Activated CD4-positive, alpha-beta T cell treated with anti-CD3 and anti-CD28 coated beads, Interleukin-2, Interleukin-6, amounts not matched to agents 100 ng/mL and 50 ng/mL, durations not matched to agents 16 hours and 8 hours (primary cell): ENCODE measurements at regions not wholly inside any gene's neighbourhood (a gene's known extent, or its start where the extent isn't known, plus 50 kb on each side); places are given as distances from the start of the nearest gene placed in this dataset.
"Not testable (repeated sequence)": the region's sequence is repeated elsewhere in the genome, so short reads cannot be mapped to it uniquely, and the experiment has no call there.

Experiments used
- DNase-seq: peaks from one replicate; pipeline ENCODE4 v3.0.0-alpha.2; 2020

DNA sequence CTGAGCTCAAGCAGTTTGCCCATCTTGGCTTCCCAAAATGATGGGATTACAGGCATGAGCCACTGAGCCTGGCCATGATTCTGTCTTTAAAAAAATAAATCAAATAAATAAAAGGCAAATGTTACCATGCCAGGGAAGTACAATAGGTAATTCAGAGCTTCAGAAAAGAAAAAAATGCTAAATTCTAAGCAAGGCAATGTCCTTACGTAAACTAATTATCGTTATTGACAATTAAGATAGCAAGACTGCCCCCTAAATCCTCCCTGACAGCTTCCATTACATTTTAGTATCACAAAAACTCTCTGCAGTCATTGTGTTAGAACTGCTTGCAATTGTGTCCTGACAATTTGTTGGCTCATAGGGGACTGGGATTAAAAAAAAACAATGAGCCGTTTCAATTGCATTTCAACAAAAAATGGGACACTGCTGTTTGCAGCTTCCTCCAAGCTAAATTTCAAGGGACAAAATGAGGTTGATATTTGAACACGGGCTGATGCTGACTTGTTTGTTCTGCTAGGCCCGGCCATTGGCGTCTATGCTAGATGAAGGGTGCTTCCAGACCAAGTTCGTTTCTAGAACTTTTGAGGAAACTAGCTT is 88.9 kb downstream of the MOGAT1 start:
- no peak for DNase-seq

DNA sequence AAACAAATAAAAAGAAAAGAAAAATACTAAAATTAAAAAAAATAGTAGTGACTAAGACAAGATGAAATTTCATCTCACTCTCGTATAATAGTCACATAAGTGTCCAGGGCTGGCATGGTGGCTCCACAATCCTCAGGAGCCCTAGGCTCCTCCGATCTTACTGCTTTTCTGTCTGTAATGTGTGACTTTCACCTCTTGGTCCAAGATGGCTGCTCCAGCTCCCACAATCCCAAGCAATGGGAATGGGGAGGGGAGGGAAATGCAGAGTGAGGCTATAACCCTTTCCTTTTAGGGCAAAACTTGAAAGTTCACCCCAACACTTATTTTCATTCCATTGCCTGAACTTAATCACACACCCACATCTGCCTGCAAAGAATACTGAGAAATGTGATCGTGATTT is 90.4 kb downstream of the MOGAT1 start:
- no peak for DNase-seq

- no peak for DNase-seq
Observed at GRCh38 chr2:222762342-222762741, 90.9 kb downstream of the MOGAT1 start.

GRCh38 chr2:222765883-222766282 is 94.4 kb downstream of the MOGAT1 start:
- DNase-seq, result not testable (repeated sequence)

- not testable (repeated sequence) for DNase-seq
Observed at GRCh38 chr2:222768019-222768418, 92.8 kb upstream of the ACSL3 start.

DNA sequence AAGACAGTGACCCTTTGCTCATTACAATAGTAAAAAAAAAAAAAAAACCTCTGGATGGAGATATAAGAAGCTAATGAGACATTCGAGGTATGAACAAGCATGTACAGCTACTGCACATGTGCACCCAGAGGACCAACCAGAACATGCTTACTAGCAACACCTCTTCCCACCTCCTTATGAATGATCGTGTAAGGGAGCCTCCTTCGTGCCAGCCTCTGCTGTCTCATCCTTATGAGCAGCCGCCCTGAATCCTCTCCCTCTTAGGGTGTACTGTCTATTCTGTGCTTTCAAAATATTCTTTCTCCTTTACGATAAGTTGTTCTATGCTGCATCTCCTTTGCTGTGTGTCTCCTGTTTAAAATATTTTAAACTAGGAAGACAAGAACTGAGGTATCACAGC is 91.4 kb upstream of the ACSL3 start:
- no peak for DNase-seq

DNA sequence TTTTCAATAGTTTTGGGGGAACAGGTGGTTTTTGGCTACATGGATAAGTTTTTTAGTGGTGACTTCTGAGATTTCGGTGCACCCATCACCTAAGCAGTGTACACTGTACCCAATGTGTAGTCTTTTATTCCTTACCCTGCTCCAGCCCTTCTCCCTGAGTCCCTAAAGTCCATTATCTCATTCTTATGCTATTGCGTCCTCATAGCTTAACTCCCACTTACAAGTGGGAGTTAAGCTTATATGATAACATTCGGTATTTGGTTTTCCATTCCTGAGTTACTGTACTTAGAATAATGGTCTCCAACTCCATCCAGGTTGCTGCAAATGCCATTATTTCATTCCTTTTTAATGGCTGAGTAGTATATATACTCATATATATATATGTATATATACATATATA is 90.9 kb upstream of the ACSL3 start:
- DNase-seq, result no peak

GRCh38 chr2:222771832-222772231 is 89.0 kb upstream of the ACSL3 start:
- no peak for DNase-seq

- DNase-seq, result no peak
Observed at GRCh38 chr2:222774941-222775340, 85.9 kb upstream of the ACSL3 start.

- no peak for DNase-seq
Observed at GRCh38 chr2:222776792-222777191, 84.0 kb upstream of the ACSL3 start.

DNA sequence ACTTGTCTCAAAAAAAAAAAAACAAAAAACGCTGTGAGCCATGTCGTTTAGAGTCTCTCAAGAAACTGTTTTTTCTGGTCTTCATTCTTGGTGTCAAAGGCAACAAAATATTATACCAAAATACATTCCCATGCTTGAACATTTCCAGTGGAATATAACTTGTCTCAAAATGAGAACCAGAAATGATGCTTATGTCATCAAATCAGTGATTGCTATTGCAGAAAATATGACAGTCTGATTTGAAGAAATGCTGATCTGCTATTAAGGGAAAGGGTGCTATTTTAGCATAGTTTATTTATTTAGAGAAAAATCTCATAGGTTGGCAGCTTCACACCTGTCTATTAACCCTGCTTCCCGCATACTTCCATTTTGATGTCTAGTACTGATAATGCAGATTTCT is 82.4 kb upstream of the ACSL3 start:
- DNase-seq, result no peak

DNA sequence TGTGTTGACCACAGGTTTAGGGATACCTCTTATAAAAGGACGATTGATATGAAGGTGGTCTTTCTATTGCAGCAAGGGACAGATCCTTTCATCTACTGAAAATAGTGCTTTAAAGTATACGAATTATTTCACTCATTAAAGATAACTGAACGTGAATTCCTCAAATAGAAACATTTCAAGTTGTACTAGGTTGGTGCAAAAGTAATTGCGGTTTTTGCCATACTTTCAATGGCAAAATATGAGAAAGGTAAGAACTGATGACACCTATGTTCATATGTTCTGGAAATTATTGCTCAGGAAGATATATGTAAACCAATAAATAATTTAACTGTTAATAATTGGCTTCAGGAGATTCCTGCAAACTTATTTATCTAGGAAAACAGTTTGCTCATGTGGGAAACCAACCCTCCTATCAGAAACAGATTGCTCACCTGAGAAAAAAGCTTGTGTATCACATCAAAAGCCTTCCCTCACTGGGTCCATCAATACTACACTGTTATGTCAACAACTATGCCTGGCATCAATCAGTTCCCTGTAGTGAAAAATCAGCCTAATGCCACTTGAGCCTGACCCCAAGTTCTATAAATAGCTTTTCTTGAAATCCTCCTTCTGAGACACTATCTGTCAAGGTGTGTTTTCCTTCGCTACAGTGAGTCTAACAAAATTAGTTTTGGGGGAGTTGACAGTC is 81.5 kb upstream of the ACSL3 start:
- DNase-seq, result no peak

DNA sequence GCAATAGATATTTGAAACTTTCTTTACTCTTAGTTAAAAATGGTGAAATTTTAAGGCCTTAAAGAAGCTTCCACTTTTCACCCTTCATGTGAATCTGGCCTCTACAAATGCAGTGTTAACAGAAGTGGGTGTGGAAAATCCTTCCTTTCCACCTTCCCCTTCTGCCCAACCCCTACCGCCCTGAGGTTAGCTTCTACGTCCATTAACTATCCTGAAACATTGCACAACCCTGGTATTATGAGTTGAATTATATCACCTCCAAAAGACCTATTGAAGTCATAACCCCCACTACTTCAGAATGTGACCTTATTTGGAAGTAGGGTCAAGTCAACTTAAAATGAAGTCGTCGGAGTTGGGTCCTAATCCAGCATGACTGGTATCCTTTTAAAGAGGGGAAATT is 80.8 kb upstream of the ACSL3 start:
- DNase-seq, result no peak

DNA sequence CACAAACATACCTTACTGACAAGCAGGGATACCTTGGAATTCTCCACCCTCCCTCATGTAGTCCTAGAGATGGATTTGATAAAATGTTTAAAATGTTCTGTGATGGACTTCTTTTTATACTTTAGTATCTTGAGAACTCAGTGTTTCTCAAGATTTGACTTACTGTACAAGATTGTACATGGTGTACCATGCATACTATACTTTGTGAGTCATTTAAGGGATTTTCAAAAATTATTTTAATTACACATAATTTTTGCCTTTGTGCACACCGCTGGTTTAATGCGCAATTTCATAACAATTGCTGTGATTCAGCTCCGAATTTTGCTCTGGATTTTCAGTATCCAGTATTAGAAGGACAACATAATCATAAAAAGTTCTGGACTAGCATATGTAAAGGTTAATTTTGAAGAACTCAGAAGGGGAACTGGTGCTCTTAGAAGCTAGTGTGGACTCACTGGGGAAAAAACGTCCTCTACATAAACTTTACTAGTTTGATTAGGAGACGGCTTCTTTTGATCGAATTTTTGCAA is 78.6 kb upstream of the ACSL3 start:
- DNase-seq, result no peak

GRCh38 chr2:222783592-222783991 is 77.2 kb upstream of the ACSL3 start:
- no peak for DNase-seq

GRCh38 chr2:222790932-222791331 is 69.9 kb upstream of the ACSL3 start:
- DNase-seq, result no peak

GRCh38 chr2:222792001-222792611 is 68.7 kb upstream of the ACSL3 start:
- DNase-seq, result no peak

DNA sequence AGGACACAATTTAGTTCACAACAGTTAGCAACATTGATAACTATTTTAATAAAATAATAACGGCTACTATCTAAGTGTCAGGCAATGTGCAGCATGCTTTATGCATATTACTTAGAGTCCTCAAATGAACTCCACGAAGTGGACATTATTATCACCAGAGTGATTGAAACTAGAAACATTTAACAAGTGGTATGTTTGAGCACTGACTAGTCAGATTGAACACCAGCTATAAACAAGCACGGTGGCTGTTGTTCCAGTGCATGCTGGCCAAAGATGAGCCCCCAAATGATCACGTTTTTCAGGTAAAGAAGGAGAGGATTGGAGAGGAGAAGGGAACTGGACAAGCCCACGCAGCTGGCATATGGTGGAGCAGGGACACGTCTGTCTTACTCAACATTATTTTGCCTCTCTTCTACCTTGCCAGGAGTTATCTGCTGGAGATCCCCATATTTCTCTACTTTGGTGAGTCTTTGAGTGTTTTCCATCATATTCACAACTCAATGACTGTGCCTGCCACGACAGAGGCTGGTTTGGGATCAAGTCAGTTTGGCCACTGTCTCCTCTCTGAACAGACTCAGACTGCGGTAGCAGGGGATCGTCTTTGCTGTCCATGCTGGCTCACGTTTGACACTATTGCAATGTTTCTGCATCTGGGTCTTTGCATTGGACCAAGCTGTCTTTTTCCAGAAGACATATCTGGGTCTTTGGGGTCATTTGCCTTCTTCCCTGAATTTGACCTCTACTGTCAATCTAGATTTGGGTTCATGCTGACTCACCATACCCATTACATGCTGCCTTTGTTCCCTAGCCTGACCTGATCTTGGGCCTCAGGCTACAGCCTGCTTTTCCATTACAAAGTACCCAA is 66.0 kb upstream of the ACSL3 start:
- DNase-seq, result no peak

DNA sequence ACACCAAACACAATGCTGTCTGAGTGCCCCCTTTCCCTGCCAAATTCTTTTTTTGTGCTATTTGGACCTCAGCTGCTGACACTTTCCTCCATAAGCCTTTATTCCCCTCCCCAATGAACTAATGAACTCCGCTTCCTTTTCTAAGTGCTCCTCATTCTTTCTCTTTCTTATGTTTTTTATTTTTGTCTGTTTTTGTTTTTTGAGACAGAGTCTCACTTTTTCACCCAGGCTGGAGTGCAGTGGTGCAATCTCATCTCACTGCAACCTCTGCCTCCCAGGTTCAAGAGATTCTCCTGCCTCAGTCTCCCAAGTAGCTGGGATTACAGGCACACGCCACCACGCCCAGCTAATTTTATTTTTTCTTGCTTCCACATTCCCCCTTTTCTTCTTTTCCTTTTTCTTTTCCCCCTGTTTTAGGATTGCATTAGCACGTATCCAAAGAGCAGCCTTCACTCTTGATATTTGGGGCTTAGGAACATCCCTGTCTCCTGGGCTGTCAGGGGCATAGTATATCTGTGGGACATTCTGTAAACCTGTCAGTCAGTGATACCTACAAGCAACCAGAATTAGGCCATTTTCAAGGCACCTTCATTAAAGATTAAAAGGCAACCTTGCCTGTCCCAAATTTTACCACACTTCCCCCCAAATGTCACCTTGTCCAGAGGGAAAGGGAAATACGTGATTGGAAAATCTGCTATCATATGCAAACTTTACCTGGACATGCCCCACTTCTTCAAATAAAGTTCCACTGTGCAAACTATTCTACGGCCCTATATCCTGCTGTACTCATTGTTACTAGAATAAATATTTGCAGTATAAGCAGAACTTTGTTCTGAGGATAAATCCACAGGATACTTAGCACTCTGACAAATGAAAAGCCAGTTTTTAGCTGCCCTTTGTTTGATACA is 65.1 kb upstream of the ACSL3 start:
- no peak for DNase-seq

GRCh38 chr2:222796413-222797103 is 64.3 kb upstream of the ACSL3 start:
- no peak for DNase-seq

GRCh38 chr2:222797261-222797660 is 63.6 kb upstream of the ACSL3 start:
- DNase-seq, result peak; percentile 12

DNA sequence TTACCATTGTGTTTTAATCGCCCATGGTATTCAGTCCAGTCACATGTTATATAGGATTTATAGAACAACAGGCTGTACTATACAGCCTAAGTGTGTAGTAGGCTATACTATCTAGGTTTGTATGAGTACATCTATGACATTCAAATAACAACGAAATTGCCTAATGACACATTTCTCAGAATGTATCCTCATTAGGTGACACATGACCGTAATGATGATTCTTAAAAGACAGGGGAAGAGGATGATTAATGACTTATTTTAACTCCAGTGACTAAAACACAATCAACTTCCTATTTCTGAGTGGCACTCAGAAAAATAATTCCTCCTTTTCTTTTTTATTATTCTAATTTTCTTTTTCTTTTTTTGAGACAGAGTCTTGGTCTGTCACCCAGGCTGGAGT is 63.0 kb upstream of the ACSL3 start:
- DNase-seq, result no peak
